Activated CD4-positive, CD25-positive, alpha-beta regulatory T cell treated with anti-CD3 and anti-CD28 coated beads, Interleukin-2, amount 50 U/mL, for 72 hours (primary cell): ENCODE measurements at regions not wholly inside any gene's neighbourhood (a gene's known extent, or its start where the extent isn't known, plus 50 kb on each side); places are given as distances from the start of the nearest gene placed in this dataset.

Experiments used
- DNase-seq: peaks from one replicate; pipeline ENCODE4 v3.0.0; 2021

GRCh38 chr7:41275255-41275654, 427.6 kb downstream of the INHBA start:
- no peak for DNase-seq

GRCh38 chr7:41274179-41274578, 428.7 kb downstream of the INHBA start:
- no peak for DNase-seq

- DNase-seq: no peak
Observed at GRCh38 chr7:41272664-41273063, 430.2 kb downstream of the INHBA start.

- DNase-seq: no peak
Observed at GRCh38 chr7:41268878-41269277, 434.0 kb downstream of the INHBA start.

GRCh38 chr7:41261080-41261479, 441.8 kb downstream of the INHBA start:
- no peak for DNase-seq

- DNase-seq: no peak
Observed at GRCh38 chr7:41257660-41258059, 445.2 kb downstream of the INHBA start.

- no peak for DNase-seq
Observed at GRCh38 chr7:41256186-41256945, 446.5 kb downstream of the INHBA start.

- DNase-seq: no peak
Observed at GRCh38 chr7:41255716-41256115, 447.2 kb downstream of the INHBA start.

GRCh38 chr7:41255113-41255512, 447.8 kb downstream of the INHBA start:
- DNase-seq: no peak

- DNase-seq: no peak
Observed at GRCh38 chr7:41252957-41253356, 449.9 kb downstream of the INHBA start.

GRCh38 chr7:41252551-41252950, 450.3 kb downstream of the INHBA start:
- no peak for DNase-seq

- DNase-seq: no peak
Observed at GRCh38 chr7:41247143-41247865, 455.6 kb downstream of the INHBA start.

- no peak for DNase-seq
Observed at GRCh38 chr7:41245916-41246315, 457.0 kb downstream of the INHBA start.

GRCh38 chr7:41244246-41244645, 458.6 kb downstream of the INHBA start:
- DNase-seq: no peak

GRCh38 chr7:41241641-41242040, 461.2 kb downstream of the INHBA start:
- no peak for DNase-seq

- no peak for DNase-seq
Observed at GRCh38 chr7:41239596-41239995, 463.3 kb downstream of the INHBA start.

GRCh38 chr7:41238851-41239331, 464.0 kb downstream of the INHBA start:
- DNase-seq: no peak

GRCh38 chr7:41237956-41238355, 464.9 kb downstream of the INHBA start:
- DNase-seq: no peak

- DNase-seq: no peak
Observed at GRCh38 chr7:41232086-41232485, 470.8 kb downstream of the INHBA start.

GRCh38 chr7:41224063-41224763, 478.7 kb downstream of the INHBA start:
- DNase-seq: no peak

- no peak for DNase-seq
Observed at GRCh38 chr7:41222746-41223145, 480.1 kb downstream of the INHBA start.

- DNase-seq: no peak
Observed at GRCh38 chr7:41220266-41220665, 482.6 kb downstream of the INHBA start.

- no peak for DNase-seq
Observed at GRCh38 chr7:41219276-41219675, 483.6 kb downstream of the INHBA start.

GRCh38 chr7:41217306-41217705, 485.6 kb downstream of the INHBA start:
- DNase-seq: no peak
